ENCODE measurements at regions not wholly inside any gene's neighbourhood (a gene's known extent, or its start where the extent isn't known, plus 50 kb on each side); places are given as distances from the start of the nearest gene placed in this dataset.

DNA sequence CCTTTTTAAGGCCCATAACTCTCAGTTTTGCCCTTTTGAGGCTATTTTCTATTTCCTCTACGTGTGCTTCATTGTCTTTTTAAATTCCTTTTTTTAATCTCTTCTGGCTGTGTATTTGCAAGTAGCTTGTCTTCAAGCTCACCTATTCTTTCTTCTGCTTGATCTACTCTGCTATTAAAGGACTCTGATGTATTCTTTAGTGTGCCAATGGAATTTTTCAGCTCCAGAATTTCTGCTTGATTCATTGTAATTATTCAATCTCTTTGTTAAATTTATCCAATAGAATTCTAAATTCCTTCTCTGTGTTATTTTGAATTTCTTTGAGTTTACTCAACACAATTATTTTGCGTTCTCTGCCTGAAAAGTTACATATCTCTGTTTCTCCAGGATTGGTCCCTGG lies 178.7 kb downstream of the FAM170A start:
- Histone ChIP-seq H3K9me3 (peaks cover 4% of the 10 kb centered on the region), H3K4me1 (no peaks in the 10 kb centered on the region), H3K27ac (no peak overlapping the region), H3K4me3 (no peak overlapping the region), H3K27me3 (ENCODE audit: low read depth) (no peaks in the 10 kb centered on the region), H3K36me3 (no peaks in the 10 kb centered on the region)
- DNase-seq (no peak), ATAC-seq (no peak)
- TF ChIP-seq, protein P1, sequence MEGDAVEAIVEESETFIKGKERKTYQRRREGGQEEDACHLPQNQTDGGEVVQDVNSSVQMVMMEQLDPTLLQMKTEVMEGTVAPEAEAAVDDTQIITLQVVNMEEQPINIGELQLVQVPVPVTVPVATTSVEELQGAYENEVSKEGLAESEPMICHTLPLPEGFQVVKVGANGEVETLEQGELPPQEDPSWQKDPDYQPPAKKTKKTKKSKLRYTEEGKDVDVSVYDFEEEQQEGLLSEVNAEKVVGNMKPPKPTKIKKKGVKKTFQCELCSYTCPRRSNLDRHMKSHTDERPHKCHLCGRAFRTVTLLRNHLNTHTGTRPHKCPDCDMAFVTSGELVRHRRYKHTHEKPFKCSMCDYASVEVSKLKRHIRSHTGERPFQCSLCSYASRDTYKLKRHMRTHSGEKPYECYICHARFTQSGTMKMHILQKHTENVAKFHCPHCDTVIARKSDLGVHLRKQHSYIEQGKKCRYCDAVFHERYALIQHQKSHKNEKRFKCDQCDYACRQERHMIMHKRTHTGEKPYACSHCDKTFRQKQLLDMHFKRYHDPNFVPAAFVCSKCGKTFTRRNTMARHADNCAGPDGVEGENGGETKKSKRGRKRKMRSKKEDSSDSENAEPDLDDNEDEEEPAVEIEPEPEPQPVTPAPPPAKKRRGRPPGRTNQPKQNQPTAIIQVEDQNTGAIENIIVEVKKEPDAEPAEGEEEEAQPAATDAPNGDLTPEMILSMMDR (IDR thresholded peaks at IDR 0.05) = no peak
- intact Hi-C loops (cut with DNase I) = no loop called here

DNA sequence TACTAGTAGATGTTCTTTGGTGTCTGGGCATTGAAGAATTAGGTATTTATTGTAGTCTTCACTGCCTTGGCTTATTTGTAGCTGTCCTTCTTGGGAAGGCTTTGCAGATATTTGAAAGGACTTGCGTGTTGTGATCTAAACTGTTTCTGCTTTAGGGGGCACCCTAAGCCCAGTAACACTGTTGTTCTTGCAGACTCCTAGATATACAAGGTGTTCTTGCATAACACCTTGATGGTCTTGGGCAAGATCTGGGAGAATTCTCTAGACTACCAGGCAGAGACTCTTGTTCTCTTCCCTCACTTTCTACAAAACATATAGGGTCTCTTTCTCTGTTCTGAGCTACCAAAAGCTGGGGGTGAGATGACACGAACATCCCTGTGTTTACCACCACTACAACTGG lies 179.1 kb downstream of the FAM170A start:
- ATAC-seq = no peak
- no peaks in the 10 kb centered on the region for H3K36me3 ChIP-seq
- intact Hi-C loops (cut with DNase I) = no loop called here

DNA sequence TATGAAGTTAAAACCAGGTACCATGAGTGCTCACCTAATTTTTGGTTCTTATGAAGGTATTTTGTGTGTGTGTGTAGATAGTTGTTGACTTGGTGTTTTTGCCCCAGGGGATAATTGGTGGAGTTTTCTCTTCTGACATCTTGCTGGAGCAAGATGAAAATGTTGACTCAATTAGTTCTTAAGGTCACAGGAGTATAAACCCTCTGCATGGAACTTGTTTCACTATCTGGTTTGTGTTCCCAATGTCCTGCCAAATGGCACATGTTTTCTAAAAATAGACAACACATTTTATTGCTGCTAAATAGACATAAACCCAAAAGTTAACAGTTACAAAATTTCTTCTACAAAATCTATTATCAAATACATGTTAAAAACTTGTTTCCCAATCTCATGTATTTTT lies 180.9 kb downstream of the FAM170A start:
- Histone ChIP-seq H3K36me3 (no peaks in the 10 kb centered on the region), H3K27ac (no peak overlapping the region), H3K27me3 (ENCODE audit: low read depth) (no peaks in the 10 kb centered on the region), H3K9me3 (peaks cover 4% of the 10 kb centered on the region), H3K4me1 (no peaks in the 10 kb centered on the region), H3K4me3 (no peak overlapping the region)
- intact Hi-C loops (cut with DNase I) = no loop called here
- TF ChIP-seq, protein P1 (IDR thresholded peaks at IDR 0.05) = no peak
- DNase-seq (no peak), ATAC-seq (no peak)

More for the DNA sequence above, 179.1 kb downstream of the FAM170A start:
- peaks cover 4% of the 10 kb centered on the region for H3K9me3 ChIP-seq
- DNase-seq = no peak
- TF ChIP-seq, protein P1 (IDR thresholded peaks at IDR 0.05) = no peak
- H3K27me3 ChIP-seq (ENCODE audit: low read depth) = no peaks in the 10 kb centered on the region
- H3K4me1 ChIP-seq = no peaks in the 10 kb centered on the region
- H3K4me3 ChIP-seq = no peak overlapping the region
- no peak overlapping the region for H3K27ac ChIP-seq

DNA sequence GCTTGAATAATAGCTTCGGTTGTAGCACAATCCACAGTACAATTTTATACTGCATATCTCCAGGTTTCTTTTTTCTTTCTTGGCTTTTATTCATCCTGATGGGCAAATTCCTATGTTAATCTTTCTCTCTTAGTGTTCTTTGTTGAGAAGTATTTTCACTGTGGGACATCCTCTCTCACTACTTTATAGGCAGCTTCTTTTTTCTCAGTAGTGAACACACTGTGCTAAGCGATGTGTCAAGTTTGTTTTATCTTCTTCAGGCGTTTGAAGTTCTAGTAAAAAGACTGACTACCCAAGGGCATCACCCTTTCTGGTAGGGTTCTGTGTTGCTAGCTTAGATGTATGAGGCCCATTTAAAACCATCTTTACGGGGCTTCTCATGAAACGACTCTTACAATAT lies 182.1 kb downstream of the FAM170A start:
- no peak overlapping the region for H3K4me3 ChIP-seq
- H3K27me3 ChIP-seq (ENCODE audit: low read depth) = no peaks in the 10 kb centered on the region
- intact Hi-C loops (cut with DNase I) = no loop called here
- DNase-seq (no peak), ATAC-seq (no peak)
- peaks cover 4% of the 10 kb centered on the region for H3K9me3 ChIP-seq
- no peak overlapping the region for H3K27ac ChIP-seq
- H3K36me3 ChIP-seq = no peaks in the 10 kb centered on the region
- TF ChIP-seq, protein P1 (IDR thresholded peaks at IDR 0.05) = no peak
- no peaks in the 10 kb centered on the region for H3K4me1 ChIP-seq

DNA sequence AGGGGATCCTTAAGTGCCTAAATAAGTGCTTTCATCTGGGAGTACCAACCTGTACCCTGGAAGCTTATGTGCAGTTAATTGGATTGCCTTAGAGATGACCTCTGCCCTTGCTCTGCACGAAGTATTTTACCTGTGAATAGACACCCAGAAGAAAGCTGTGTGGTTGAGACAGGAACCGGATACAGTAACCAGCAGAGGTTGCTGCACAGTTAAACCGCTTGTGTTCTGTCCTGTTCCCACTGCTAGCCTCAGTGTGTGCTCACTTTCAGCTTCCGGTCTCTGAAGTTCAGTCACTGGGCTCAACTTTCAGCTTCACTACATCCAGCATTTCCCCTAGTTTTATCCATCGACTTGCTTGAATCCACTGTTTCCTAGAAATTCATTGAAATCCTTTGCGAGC lies 185.3 kb downstream of the FAM170A start:
- no peaks in the 10 kb centered on the region for H3K27me3 ChIP-seq (ENCODE audit: low read depth)
- no peak overlapping the region for H3K4me3 ChIP-seq
- no peak for ATAC-seq
- DNase-seq = no peak
- no peaks in the 10 kb centered on the region for H3K9me3 ChIP-seq
- no peaks in the 10 kb centered on the region for H3K4me1 ChIP-seq
- intact Hi-C loops (cut with DNase I) = no loop called here
- TF ChIP-seq, protein P1 (IDR thresholded peaks at IDR 0.05) = no peak
- no peaks in the 10 kb centered on the region for H3K36me3 ChIP-seq
- no peak overlapping the region for H3K27ac ChIP-seq

DNA sequence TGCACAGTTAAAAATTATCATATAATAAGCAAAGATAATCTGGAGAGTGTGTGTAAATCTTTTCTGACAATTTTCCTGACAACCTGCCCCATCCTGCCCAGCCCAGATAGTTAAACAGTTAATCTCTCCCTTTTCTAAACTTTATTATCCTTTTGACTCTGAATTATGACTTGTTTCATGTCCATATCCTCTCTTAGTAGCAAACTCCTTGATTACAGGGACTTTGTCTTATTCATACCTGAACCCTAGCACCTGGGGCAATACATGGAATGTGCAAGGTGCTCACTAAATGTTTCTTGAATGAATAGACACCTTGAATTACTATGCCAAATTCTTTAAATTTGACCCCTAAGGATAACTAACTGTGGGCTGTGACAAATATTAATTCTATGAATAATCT lies 186.7 kb downstream of the FAM170A start:
- H3K4me3 ChIP-seq = no peak overlapping the region
- intact Hi-C loops (cut with DNase I) = no loop called here
- H3K4me1 ChIP-seq = no peaks in the 10 kb centered on the region
- no peaks in the 10 kb centered on the region for H3K9me3 ChIP-seq
- H3K27me3 ChIP-seq (ENCODE audit: low read depth) = no peaks in the 10 kb centered on the region
- DNase-seq (no peak), ATAC-seq (no peak)
- H3K27ac ChIP-seq = no peak overlapping the region
- TF ChIP-seq, protein P1 (IDR thresholded peaks at IDR 0.05) = no peak
- H3K36me3 ChIP-seq = no peaks in the 10 kb centered on the region
